WERI-Rb-1 (cell line): ENCODE measurements at regions not wholly inside any gene's neighbourhood (a gene's known extent, or its start where the extent isn't known, plus 50 kb on each side); places are given as distances from the start of the nearest gene placed in this dataset.

ENCODE experiments used
- DNase-seq: peaks from one replicate; pipeline ENCODE4 v3.0.0-alpha.2; 2020
- H3K27ac ChIP-seq: fragments of 250-450 bp; sonication (Bioruptor Pico); 2 replicates; pipeline ENCODE4 v1.5.1; 2020; ENCODE audit warnings: mild to moderate bottlenecking, moderate library complexity
- H3K27me3 ChIP-seq: fragments of 250-450 bp; sonication (Bioruptor Pico); 2 replicates; pipeline ENCODE4 v1.5.1; 2021; ENCODE audit warnings: mild to moderate bottlenecking, low read depth, moderate library complexity; ENCODE audit not compliant: insufficient read depth, severe bottlenecking
- H3K36me3 ChIP-seq: fragments of 250-450 bp; sonication (Bioruptor Pico); 2 replicates; pipeline ENCODE4 v1.5.1; 2020; ENCODE audit warnings: mild to moderate bottlenecking, moderate library complexity
- H3K4me3 ChIP-seq: 2 replicates; pipeline ENCODE4 v1.5.1; 2011; ENCODE audit warnings: low read depth, mild to moderate bottlenecking, control low read depth, low read length
- H3K9me3 ChIP-seq: fragments of 250-450 bp; sonication (Bioruptor Pico); 2 replicates; pipeline ENCODE4 v1.5.1; 2021; ENCODE audit warnings: mild to moderate bottlenecking, moderate library complexity; ENCODE audit not compliant: severe bottlenecking
- CTCF ChIP-seq: IDR thresholded peaks from 2 replicates; pipeline ENCODE4 v1.5.1; 2011; ENCODE audit warnings: low read depth, mild to moderate bottlenecking, control low read depth, inconsistent platforms, low read length

- TF ChIP-seq CTCF = no peak
- H3K27ac ChIP-seq = no peak overlapping the region
- H3K27me3 ChIP-seq = no peaks in the 10 kb centered on the region
- no peak overlapping the region for H3K4me3 ChIP-seq
- no peaks in the 10 kb centered on the region for H3K9me3 ChIP-seq
- DNase-seq = no peak
- no peaks in the 10 kb centered on the region for H3K36me3 ChIP-seq
These were observed 434.0 kb downstream of the BRINP3 start for GRCh38 chr1:190043655-190044054.

DNA sequence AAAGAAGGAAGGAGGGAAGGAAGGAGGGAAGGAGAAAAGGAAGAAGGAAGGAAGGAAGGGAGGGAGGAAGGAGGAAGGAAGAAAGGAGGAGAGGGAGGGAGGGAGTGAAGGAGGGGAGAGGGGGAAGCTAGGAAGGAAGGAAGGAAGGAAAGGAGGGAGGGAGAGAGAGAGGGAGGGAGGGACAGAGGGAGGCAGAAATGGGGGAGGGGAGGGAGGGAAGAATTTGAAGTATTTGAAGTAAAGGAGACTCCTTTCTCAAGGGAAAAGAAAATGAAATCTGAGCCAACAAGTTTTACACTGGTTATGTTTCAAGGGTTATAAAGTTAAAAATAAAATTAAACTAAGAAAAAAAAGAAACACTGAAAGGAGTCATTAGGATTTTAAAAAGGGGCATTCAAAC lies 431.4 kb downstream of the BRINP3 start:
- Histone ChIP-seq H3K36me3 (no peaks in the 10 kb centered on the region), H3K4me3 (no peak overlapping the region), H3K27ac (no peak overlapping the region), H3K27me3 (no peaks in the 10 kb centered on the region), H3K9me3 (no peaks in the 10 kb centered on the region)
- no peak for TF ChIP-seq CTCF
- no peak for DNase-seq
